HG02852 (cell line): ENCODE measurements at regions not wholly inside any gene's neighbourhood (a gene's known extent, or its start where the extent isn't known, plus 50 kb on each side); places are given as distances from the start of the nearest gene placed in this dataset.

Experiments
- ATAC-seq: cut with Tn5 transposase; IDR thresholded peaks from one replicate; pipeline ENCODE4 v1.9.1; 2021; ENCODE audit warnings: mild to moderate bottlenecking, moderate library complexity; ENCODE audit not compliant: unreplicated experiment

GRCh38 chr20:57867181-57867803 is 157.5 kb upstream of the PMEPA1 start:
- no peak for ATAC-seq

GRCh38 chr20:57866250-57867106 is 156.7 kb upstream of the PMEPA1 start:
- ATAC-seq, result no peak

- ATAC-seq, result no peak
Observed at GRCh38 chr20:57865266-57865665, 155.5 kb upstream of the PMEPA1 start.

- no peak for ATAC-seq
Observed at GRCh38 chr20:57860576-57860975, 150.8 kb upstream of the PMEPA1 start.

- no peak for ATAC-seq
Observed at GRCh38 chr20:57857969-57858368, 148.2 kb upstream of the PMEPA1 start.

GRCh38 chr20:57857118-57857517 is 147.3 kb upstream of the PMEPA1 start:
- ATAC-seq, result no peak

- no peak for ATAC-seq
Observed at GRCh38 chr20:57856658-57857057, 146.8 kb upstream of the PMEPA1 start.

GRCh38 chr20:57851796-57852195 is 142.0 kb upstream of the PMEPA1 start:
- ATAC-seq, result no peak

- no peak for ATAC-seq
Observed at GRCh38 chr20:57851025-57851682, 141.3 kb upstream of the PMEPA1 start.

- ATAC-seq, result no peak
Observed at GRCh38 chr20:57849521-57850215, 139.9 kb upstream of the PMEPA1 start.

GRCh38 chr20:57849121-57849520 is 139.3 kb upstream of the PMEPA1 start:
- ATAC-seq, result no peak

- ATAC-seq, result no peak
Observed at GRCh38 chr20:57848282-57848681, 138.5 kb upstream of the PMEPA1 start.

GRCh38 chr20:57847104-57847503 is 137.3 kb upstream of the PMEPA1 start:
- ATAC-seq, result no peak

GRCh38 chr20:57844626-57845596 is 135.1 kb upstream of the PMEPA1 start:
- ATAC-seq, result no peak

- no peak for ATAC-seq
Observed at GRCh38 chr20:57843941-57844625, 134.3 kb upstream of the PMEPA1 start.

- ATAC-seq, result no peak
Observed at GRCh38 chr20:57842720-57843119, 132.9 kb upstream of the PMEPA1 start.

GRCh38 chr20:57841297-57841866 is 131.6 kb upstream of the PMEPA1 start:
- no peak for ATAC-seq

- no peak for ATAC-seq
Observed at GRCh38 chr20:57840504-57841296, 130.9 kb upstream of the PMEPA1 start.
